ENCODE measurements at regions not wholly inside any gene's neighbourhood (a gene's known extent, or its start where the extent isn't known, plus 50 kb on each side); places are given as distances from the start of the nearest gene placed in this dataset.
"Not testable (repeated sequence)": the region's sequence is repeated elsewhere in the genome, so short reads cannot be mapped to it uniquely, and the experiment has no call there.

DNA sequence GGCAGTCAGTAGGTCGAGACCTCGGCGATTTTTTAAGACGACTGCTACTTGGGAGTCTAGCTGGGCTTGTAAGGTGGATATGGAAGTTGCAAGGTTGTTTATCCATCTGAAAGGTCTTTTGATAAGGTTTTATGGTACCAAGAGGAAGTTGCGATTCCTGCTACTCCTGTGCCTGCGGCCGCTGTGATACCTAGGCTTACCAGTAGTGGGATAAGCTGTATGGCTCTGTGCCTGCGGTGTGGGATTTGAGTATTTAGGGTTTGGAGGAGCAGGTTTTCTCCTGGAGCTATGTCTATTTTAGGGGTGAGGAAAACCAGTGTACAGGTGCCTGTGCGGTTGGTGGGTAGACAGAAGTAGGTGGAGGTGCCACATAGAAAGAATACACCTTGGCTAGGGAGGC, 1059.8 kb downstream of the SI start:
- Histone ChIP-seq H3K4me1 (no peaks in the 10 kb centered on the region), H3K4me3 (replicated peaks in 1 of 3) (no peak overlapping the region), H3K27me3 (no peaks in the 10 kb centered on the region), H3K9me3 (no peaks in the 10 kb centered on the region), H3K36me3 (no peaks in the 10 kb centered on the region), H3K27ac (no peak overlapping the region)
- no peak for DNase-seq
- 87 to 92% methylated on average over 9 of the region's 9 CpGs for WGBS, 2 donors
- intact Hi-C loops (cut with DNase I) = no loop called here
- TF ChIP-seq, protein P1, sequence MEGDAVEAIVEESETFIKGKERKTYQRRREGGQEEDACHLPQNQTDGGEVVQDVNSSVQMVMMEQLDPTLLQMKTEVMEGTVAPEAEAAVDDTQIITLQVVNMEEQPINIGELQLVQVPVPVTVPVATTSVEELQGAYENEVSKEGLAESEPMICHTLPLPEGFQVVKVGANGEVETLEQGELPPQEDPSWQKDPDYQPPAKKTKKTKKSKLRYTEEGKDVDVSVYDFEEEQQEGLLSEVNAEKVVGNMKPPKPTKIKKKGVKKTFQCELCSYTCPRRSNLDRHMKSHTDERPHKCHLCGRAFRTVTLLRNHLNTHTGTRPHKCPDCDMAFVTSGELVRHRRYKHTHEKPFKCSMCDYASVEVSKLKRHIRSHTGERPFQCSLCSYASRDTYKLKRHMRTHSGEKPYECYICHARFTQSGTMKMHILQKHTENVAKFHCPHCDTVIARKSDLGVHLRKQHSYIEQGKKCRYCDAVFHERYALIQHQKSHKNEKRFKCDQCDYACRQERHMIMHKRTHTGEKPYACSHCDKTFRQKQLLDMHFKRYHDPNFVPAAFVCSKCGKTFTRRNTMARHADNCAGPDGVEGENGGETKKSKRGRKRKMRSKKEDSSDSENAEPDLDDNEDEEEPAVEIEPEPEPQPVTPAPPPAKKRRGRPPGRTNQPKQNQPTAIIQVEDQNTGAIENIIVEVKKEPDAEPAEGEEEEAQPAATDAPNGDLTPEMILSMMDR (IDR thresholded peaks at IDR 0.05) = no peak
- TF ChIP-seq POLR2A (IDR thresholded peaks at IDR 0.05) = no peak

DNA sequence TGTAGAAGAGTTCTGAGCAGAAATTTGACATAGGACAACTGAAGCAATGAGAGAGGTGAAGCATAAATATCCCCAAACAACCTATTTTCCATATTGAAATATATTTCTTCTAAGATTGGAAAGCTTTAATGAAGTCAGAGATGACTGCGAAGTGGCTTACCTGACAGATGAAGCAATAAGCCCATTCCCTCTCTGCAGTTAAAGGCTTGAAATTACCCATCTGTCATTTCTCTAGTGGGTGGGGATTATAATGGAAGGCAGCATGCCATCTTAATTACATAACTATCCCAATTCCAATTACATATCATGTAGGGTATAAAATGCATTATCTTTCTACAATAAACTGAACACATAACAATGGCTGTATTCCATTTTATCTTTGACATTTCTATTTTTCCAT, 1070.5 kb downstream of the SI start:
- Histone ChIP-seq H3K27ac (no peak overlapping the region), H3K4me1 (no peaks in the 10 kb centered on the region), H3K4me3 (replicated peaks in 1 of 3) (no peak overlapping the region), H3K36me3 (no peaks in the 10 kb centered on the region), H3K27me3 (no peaks in the 10 kb centered on the region), H3K9me3 (no peaks in the 10 kb centered on the region)
- WGBS, 2 donors = 92 to 93% methylated on average over 1 of the region's 1 CpG
- intact Hi-C loops (cut with DNase I) = no loop called here
- TF ChIP-seq, protein P1 (IDR thresholded peaks at IDR 0.05) = no peak
- no peak for TF ChIP-seq POLR2A (IDR thresholded peaks at IDR 0.05)
- DNase-seq = no peak

DNA sequence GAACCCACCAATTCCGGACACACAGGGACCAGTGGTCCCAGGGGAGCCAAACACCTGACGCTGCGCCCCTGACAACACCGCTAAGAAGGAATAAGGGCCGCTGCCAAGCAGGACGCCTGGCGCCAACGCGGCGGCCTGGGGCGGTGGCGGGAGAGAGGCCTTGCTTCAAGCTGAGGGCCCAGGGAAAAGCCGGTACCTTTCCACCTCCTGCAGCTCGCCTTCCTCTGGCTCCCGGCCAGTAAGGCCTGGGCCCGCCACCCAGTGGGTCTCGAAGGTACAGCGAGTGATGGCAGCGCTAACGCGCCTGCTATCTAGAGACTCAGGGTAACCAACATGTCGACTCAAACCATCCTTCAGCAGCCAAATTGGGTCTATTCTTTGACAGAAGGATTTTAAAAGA, 1074.1 kb downstream of the SI start:
- 85 to 90% methylated on average over 22 of the region's 22 CpGs for WGBS, 2 donors
- no peak for DNase-seq

DNA sequence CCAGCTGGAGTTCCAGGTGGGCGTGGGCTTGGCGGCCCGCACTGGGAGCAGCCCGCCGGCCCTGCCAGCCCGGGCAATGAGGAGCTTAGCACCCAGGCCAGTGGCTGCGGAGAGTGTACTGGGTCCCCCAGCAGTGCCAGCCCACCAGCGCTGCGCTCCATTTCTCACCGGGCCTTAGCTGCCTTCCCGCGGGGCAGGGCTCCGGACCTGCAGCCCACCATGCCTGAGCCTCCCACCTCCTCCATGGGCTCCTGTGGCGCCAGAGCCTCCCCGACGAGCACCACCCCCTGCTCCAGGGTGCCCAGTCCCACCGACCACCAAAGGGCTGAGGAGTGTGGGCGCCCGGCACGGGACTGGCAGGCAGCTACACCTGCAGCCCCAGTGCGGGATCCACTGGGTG, 1075.3 kb downstream of the SI start:
- DNase-seq; H3K4me3 ChIP-seq (replicated peaks in 1 of 3); H3K9me3 ChIP-seq; H3K36me3 ChIP-seq; H3K27me3 ChIP-seq; H3K4me1 ChIP-seq; H3K27ac ChIP-seq; intact Hi-C loops (cut with DNase I): not testable (repeated sequence)
- 94 to 97% methylated on average over 16 to 17 of the region's 21 CpGs for WGBS, 2 donors

More for the DNA sequence above, 1074.1 kb downstream of the SI start:
- intact Hi-C loops (cut with DNase I) = no loop called here
- no peak for TF ChIP-seq POLR2A (IDR thresholded peaks at IDR 0.05)
- TF ChIP-seq, protein P1 (IDR thresholded peaks at IDR 0.05) = no peak
- Histone ChIP-seq H3K27me3 (no peaks in the 10 kb centered on the region), H3K36me3 (no peaks in the 10 kb centered on the region), H3K9me3 (no peaks in the 10 kb centered on the region), H3K4me1 (no peaks in the 10 kb centered on the region), H3K4me3 (replicated peaks in 1 of 3) (no peak overlapping the region), H3K27ac (no peak overlapping the region)

DNA sequence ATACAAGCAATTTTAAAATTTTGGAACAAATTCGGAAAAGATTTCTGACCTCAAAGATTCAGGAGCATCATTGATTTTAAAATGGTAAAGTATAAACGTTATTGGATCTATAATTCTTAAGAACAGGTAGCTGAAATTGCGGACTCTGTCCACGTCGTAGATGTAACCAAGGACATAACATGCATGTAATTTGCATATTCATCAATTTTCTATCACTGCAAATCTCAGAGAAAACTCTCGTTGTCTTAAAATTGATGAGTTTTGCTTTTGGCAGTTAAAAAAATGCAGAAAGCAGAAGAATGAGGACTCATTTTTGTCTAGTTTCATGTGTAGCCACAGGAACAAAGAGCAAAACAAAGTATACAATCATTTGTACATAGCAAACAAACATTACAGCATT, 1094.4 kb downstream of the SI start:
- Histone ChIP-seq H3K27ac (no peak overlapping the region), H3K4me3 (replicated peaks in 1 of 3) (no peak overlapping the region), H3K27me3 (no peaks in the 10 kb centered on the region), H3K36me3 (no peaks in the 10 kb centered on the region), H3K4me1 (no peaks in the 10 kb centered on the region), H3K9me3 (no peaks in the 10 kb centered on the region)
- intact Hi-C loops (cut with DNase I) = no loop called here
- no peak for DNase-seq
- TF ChIP-seq POLR2A (IDR thresholded peaks at IDR 0.05) = no peak
- TF ChIP-seq, protein P1 (IDR thresholded peaks at IDR 0.05) = no peak
- WGBS, 2 donors = 87 to 88% methylated on average over 6 of the region's 6 CpGs

DNA sequence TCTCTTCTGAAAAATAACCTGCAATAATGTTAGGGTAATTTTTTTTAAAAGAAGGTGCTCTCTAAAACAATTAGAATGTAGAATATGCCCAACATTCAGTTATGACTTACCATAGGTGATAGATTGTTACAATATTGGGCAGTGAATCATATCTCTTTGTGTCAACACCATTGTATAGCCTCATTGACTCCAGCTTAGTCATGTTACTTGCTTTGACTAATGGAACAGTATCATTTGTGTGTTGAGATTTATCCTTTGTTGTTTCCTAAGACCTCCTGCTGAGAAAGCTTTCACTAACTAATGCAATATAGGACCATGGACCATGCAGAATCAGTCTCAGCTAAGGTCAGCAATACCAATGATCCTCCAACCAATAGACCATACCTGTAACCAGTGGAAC, 1106.4 kb downstream of the SI start:
- no peak for TF ChIP-seq POLR2A (IDR thresholded peaks at IDR 0.05)
- TF ChIP-seq, protein P1 (IDR thresholded peaks at IDR 0.05) = no peak
- Histone ChIP-seq H3K36me3 (no peaks in the 10 kb centered on the region), H3K4me1 (no peaks in the 10 kb centered on the region), H3K27ac (no peak overlapping the region), H3K27me3 (no peaks in the 10 kb centered on the region), H3K9me3 (no peaks in the 10 kb centered on the region), H3K4me3 (replicated peaks in 1 of 3) (no peak overlapping the region)
- intact Hi-C loops (cut with DNase I) = no loop called here
- DNase-seq = no peak
